GM23338 (cell line): ENCODE measurements at regions not wholly inside any gene's neighbourhood (a gene's known extent, or its start where the extent isn't known, plus 50 kb on each side); places are given as distances from the start of the nearest gene placed in this dataset.

Experiments used
- EZH2 ChIP-seq: fragments of 200-600 bp; sonication (generic); IDR thresholded peaks from one replicate; pipeline ENCODE4 v1.8.0; 2017; ENCODE audit warnings: antibody characterized with exemption, mild to moderate bottlenecking, low read depth; ENCODE audit not compliant: unreplicated experiment
- REST ChIP-seq: IDR thresholded peaks from one replicate; pipeline ENCODE4 v1.6.1; 2018; ENCODE audit warnings: antibody characterized with exemption; ENCODE audit not compliant: unreplicated experiment
- ZNF331 ChIP-seq: fragments of 250-450 bp; sonication (Bioruptor Pico); IDR thresholded peaks from 2 replicates; pipeline ENCODE4 v1.5.0; 2020; ENCODE audit warnings: low read depth, mild to moderate bottlenecking, moderate library complexity
- ZNF462 ChIP-seq: fragments of 250-450 bp; sonication (Bioruptor Pico); IDR thresholded peaks from 2 replicates; pipeline ENCODE4 v1.5.0; 2020; ENCODE audit warnings: mild to moderate bottlenecking, moderate library complexity

DNA sequence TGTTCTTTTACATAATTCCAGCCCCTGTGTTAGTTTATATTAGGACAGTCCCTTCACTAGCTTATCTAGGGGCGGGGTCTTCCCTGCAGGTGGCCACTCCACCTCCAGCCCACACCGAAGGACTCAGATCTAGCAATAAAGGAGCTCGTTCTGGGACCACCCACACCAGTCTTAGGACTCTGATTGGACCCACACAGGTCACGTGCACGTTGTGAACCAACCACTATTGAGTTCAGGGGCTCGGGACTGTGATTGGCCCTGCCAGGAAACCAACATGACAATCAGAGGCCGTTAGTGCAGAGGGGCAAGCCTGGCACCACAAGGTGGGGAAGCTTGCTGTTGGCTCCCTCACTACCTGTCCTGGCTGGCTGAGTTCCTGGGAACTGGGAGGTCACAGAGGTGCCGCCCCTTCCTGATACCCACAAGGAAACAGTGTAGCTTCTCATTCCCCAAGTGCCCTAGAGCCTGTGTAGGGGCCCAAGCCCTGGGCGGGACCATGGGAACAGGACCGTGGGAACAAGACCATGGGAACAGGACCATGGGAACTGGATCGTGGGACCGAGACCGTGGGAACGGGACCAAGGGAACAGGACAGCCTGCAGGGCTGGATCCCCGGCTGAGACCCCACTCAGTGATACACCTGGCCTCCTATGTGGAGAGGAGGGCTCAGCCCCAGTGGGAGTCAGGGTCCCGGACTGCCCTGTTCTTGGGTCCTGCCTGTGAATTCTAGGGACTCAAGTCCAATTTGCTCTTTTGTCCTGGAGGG lies 297.8 kb downstream of the ADGRD1 start (continued):
- TF ChIP-seq ZNF462 = no peak
- no peak for TF ChIP-seq EZH2
- no peak for TF ChIP-seq REST
- no peak for TF ChIP-seq ZNF331 (CRISPR knock-in tag)
